ENCODE measurements at regions not wholly inside any gene's neighbourhood (a gene's known extent, or its start where the extent isn't known, plus 50 kb on each side); places are given as distances from the start of the nearest gene placed in this dataset.

DNA sequence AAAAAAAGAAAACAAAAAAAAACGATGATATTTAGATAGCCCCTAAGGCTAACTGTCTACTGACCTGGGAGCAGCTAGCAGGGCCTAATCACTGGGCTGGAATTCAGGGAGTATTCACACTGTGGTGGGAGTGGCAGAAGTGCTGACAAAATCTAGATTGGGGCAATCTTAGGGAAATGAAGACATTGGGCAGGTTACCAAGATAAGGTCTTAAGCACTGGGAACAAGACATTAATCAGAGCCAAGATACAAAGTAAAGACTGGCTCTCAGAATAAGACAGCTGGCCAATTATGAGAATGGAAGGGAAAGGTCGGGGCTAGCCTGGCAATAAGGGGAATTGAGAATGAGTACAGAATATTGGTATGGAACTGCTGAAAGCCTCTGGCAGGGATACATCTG lies 100.2 kb upstream of the GRIA3 start:
- no peak overlapping the region for H3K9ac ChIP-seq (ENCODE audit: low read depth, low read length, poor library complexity)
- H2AFZ ChIP-seq (ENCODE audit: low read length): no peak overlapping the region
- H4K8ac ChIP-seq (ENCODE audit: low read depth, low read length): no peak overlapping the region
- H3K4me1 ChIP-seq (ENCODE audit: control insufficient read depth in 2 of 2, insufficient read depth in 1 of 2, low read depth in 1 of 2, low read length in 2 of 2): no peaks in the 10 kb centered on the region
- no peak for DNase-seq (ENCODE audit: low spot score)
- H3K4me3 ChIP-seq (ENCODE audit: low read length in 2 of 2): no peak overlapping the region
- H2BK15ac ChIP-seq (ENCODE audit: low read length): no peak overlapping the region
- no peak overlapping the region for H4K91ac ChIP-seq (ENCODE audit: low read depth, low read length, poor library complexity)
- no peaks in the 10 kb centered on the region for H3K27me3 ChIP-seq (ENCODE audit: control insufficient read depth in 3 of 3, insufficient read depth in 3 of 3, low read depth in 1 of 3, low read length in 3 of 3)
- H3K9me3 ChIP-seq (replicated peaks in 1 of 2; ENCODE audit: control insufficient read depth in 2 of 2, insufficient read depth in 1 of 2, low read depth in 1 of 2, low read length in 2 of 2): no peaks in the 10 kb centered on the region
- H3K23ac ChIP-seq (ENCODE audit: low read depth, low read length, poor library complexity): no peak overlapping the region
- no peak overlapping the region for H3K27ac ChIP-seq (replicated peaks; ENCODE audit: low read length)
- H2AK5ac ChIP-seq (ENCODE audit: low read depth, low read length): no peak overlapping the region
- no peak overlapping the region for H2BK12ac ChIP-seq (ENCODE audit: low read length)
- H3K4me2 ChIP-seq (ENCODE audit: insufficient read depth, low read length, poor library complexity, severe bottlenecking): no peak overlapping the region
- no CpG with 5 or more reads among the region's 2 CpGs for WGBS, 2 donors (ENCODE audit: extremely low coverage in 2 of 2, insufficient read length in 2 of 2, insufficient replicate concordance in 1 of 2)
- no peaks in the 10 kb centered on the region for H3K79me1 ChIP-seq (ENCODE audit: low read depth, low read length)
- H3K36me3 ChIP-seq (replicated peaks in 1 of 2; ENCODE audit: control insufficient read depth in 2 of 2, insufficient read depth in 2 of 2, low read length in 2 of 2): no peaks in the 10 kb centered on the region
- H2BK5ac ChIP-seq (ENCODE audit: low read length): no peak overlapping the region
- H2BK120ac ChIP-seq (ENCODE audit: low read depth, low read length): no peak overlapping the region
- no peak overlapping the region for H3K14ac ChIP-seq (ENCODE audit: low read length)
- H3K4ac ChIP-seq (ENCODE audit: low read length): no peak overlapping the region
- no peak overlapping the region for H3K18ac ChIP-seq (ENCODE audit: low read length)

- H2BK15ac ChIP-seq (ENCODE audit: low read length): no peak overlapping the region
- no peaks in the 10 kb centered on the region for H3K79me1 ChIP-seq (ENCODE audit: low read depth, low read length)
- H3K27ac ChIP-seq (replicated peaks; ENCODE audit: low read length): no peak overlapping the region
- H4K91ac ChIP-seq (ENCODE audit: low read depth, low read length, poor library complexity): no peak overlapping the region
- no peak overlapping the region for H3K4me2 ChIP-seq (ENCODE audit: insufficient read depth, low read length, poor library complexity, severe bottlenecking)
- no peak overlapping the region for H3K4ac ChIP-seq (ENCODE audit: low read length)
- DNase-seq (ENCODE audit: low spot score): no peak
- no peak overlapping the region for H3K18ac ChIP-seq (ENCODE audit: low read length)
- no peak overlapping the region for H4K8ac ChIP-seq (ENCODE audit: low read depth, low read length)
- no peak overlapping the region for H2BK5ac ChIP-seq (ENCODE audit: low read length)
- H3K4me3 ChIP-seq (ENCODE audit: low read length in 2 of 2): no peak overlapping the region
- no peaks in the 10 kb centered on the region for H3K36me3 ChIP-seq (replicated peaks in 1 of 2; ENCODE audit: control insufficient read depth in 2 of 2, insufficient read depth in 2 of 2, low read length in 2 of 2)
- no peak overlapping the region for H2BK120ac ChIP-seq (ENCODE audit: low read depth, low read length)
- no peak overlapping the region for H2AFZ ChIP-seq (ENCODE audit: low read length)
- no peaks in the 10 kb centered on the region for H3K27me3 ChIP-seq (ENCODE audit: control insufficient read depth in 3 of 3, insufficient read depth in 3 of 3, low read depth in 1 of 3, low read length in 3 of 3)
- H2BK12ac ChIP-seq (ENCODE audit: low read length): no peak overlapping the region
- H2AK5ac ChIP-seq (ENCODE audit: low read depth, low read length): no peak overlapping the region
- H3K23ac ChIP-seq (ENCODE audit: low read depth, low read length, poor library complexity): no peak overlapping the region
- H3K9me3 ChIP-seq (replicated peaks in 1 of 2; ENCODE audit: control insufficient read depth in 2 of 2, insufficient read depth in 1 of 2, low read depth in 1 of 2, low read length in 2 of 2): no peaks in the 10 kb centered on the region
- no peak overlapping the region for H3K9ac ChIP-seq (ENCODE audit: low read depth, low read length, poor library complexity)
- H3K14ac ChIP-seq (ENCODE audit: low read length): no peak overlapping the region
- WGBS, 2 donors (ENCODE audit: extremely low coverage in 2 of 2, insufficient read length in 2 of 2, insufficient replicate concordance in 1 of 2): no CpG with 5 or more reads among the region's 2 CpGs
- no peaks in the 10 kb centered on the region for H3K4me1 ChIP-seq (ENCODE audit: control insufficient read depth in 2 of 2, insufficient read depth in 1 of 2, low read depth in 1 of 2, low read length in 2 of 2)
Observed at GRCh38 chrX:123084797-123085196, 99.3 kb upstream of the GRIA3 start.

DNA sequence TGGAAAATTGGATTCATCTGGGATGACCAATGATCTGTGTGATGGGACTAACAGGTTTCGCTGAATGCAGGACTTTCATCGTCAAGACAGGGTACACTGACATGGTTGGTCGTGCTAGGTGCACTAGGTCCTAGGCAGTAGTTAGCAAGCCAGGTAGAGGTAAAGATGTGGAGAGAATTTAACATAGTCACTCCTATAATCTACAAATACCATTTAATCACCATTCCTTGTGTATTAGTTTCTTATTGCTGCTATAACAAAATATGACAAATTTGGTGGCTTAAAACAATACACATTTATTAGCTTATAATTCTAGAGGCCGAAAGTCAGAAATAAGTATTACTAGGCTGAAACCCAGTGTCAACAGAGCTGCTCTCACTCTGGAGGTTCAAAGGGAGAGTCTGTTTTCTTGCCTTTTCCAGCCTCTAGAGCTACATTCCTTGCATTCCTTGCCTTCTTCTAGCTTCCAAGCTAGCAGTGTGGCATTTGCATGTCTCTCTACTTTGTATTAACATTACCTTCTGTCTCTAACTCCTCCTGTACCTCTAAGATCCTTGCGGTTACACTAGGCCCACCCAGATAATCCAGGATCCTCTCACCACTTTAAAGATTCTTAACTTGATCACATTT lies 98.7 kb upstream of the GRIA3 start:
- Histone ChIP-seq H3K23ac (ENCODE audit: low read depth, low read length, poor library complexity) (no peak overlapping the region), H3K27ac (replicated peaks; ENCODE audit: low read length) (no peak overlapping the region), H3K36me3 (replicated peaks in 1 of 2; ENCODE audit: control insufficient read depth in 2 of 2, insufficient read depth in 2 of 2, low read length in 2 of 2) (no peaks in the 10 kb centered on the region), H3K79me1 (ENCODE audit: low read depth, low read length) (no peaks in the 10 kb centered on the region), H3K4me2 (ENCODE audit: insufficient read depth, low read length, poor library complexity, severe bottlenecking) (no peak overlapping the region), H2BK120ac (ENCODE audit: low read depth, low read length) (no peak overlapping the region), H2AK5ac (ENCODE audit: low read depth, low read length) (no peak overlapping the region), H2BK5ac (ENCODE audit: low read length) (no peak overlapping the region), H3K27me3 (ENCODE audit: control insufficient read depth in 3 of 3, insufficient read depth in 3 of 3, low read depth in 1 of 3, low read length in 3 of 3) (no peaks in the 10 kb centered on the region), H2BK15ac (ENCODE audit: low read length) (no peak overlapping the region), H3K4me3 (ENCODE audit: low read length in 2 of 2) (no peak overlapping the region), H3K4ac (ENCODE audit: low read length) (no peak overlapping the region), H2AFZ (ENCODE audit: low read length) (no peak overlapping the region), H4K91ac (ENCODE audit: low read depth, low read length, poor library complexity) (no peak overlapping the region), H3K4me1 (ENCODE audit: control insufficient read depth in 2 of 2, insufficient read depth in 1 of 2, low read depth in 1 of 2, low read length in 2 of 2) (no peaks in the 10 kb centered on the region), H3K9me3 (replicated peaks in 1 of 2; ENCODE audit: control insufficient read depth in 2 of 2, insufficient read depth in 1 of 2, low read depth in 1 of 2, low read length in 2 of 2) (no peaks in the 10 kb centered on the region), H3K9ac (ENCODE audit: low read depth, low read length, poor library complexity) (no peak overlapping the region), H4K8ac (ENCODE audit: low read depth, low read length) (no peak overlapping the region), H3K14ac (ENCODE audit: low read length) (no peak overlapping the region), H2BK12ac (ENCODE audit: low read length) (no peak overlapping the region), H3K18ac (ENCODE audit: low read length) (no peak overlapping the region)
- no CpG with 5 or more reads among the region's 5 CpGs for WGBS, 2 donors (ENCODE audit: extremely low coverage in 2 of 2, insufficient read length in 2 of 2, insufficient replicate concordance in 1 of 2)
- no peak for DNase-seq (ENCODE audit: low spot score)

GRCh38 chrX:123086768-123087167 lies 97.3 kb upstream of the GRIA3 start:
- H4K8ac ChIP-seq (ENCODE audit: low read depth, low read length): no peak overlapping the region
- H3K27ac ChIP-seq (replicated peaks; ENCODE audit: low read length): no peak overlapping the region
- H2AK5ac ChIP-seq (ENCODE audit: low read depth, low read length): no peak overlapping the region
- no CpG with 5 or more reads among the region's 2 CpGs for WGBS, 2 donors (ENCODE audit: extremely low coverage in 2 of 2, insufficient read length in 2 of 2, insufficient replicate concordance in 1 of 2)
- no peaks in the 10 kb centered on the region for H3K4me1 ChIP-seq (ENCODE audit: control insufficient read depth in 2 of 2, insufficient read depth in 1 of 2, low read depth in 1 of 2, low read length in 2 of 2)
- H3K79me1 ChIP-seq (ENCODE audit: low read depth, low read length): no peaks in the 10 kb centered on the region
- H3K4ac ChIP-seq (ENCODE audit: low read length): no peak overlapping the region
- no peak overlapping the region for H2AFZ ChIP-seq (ENCODE audit: low read length)
- H3K9ac ChIP-seq (ENCODE audit: low read depth, low read length, poor library complexity): no peak overlapping the region
- H4K91ac ChIP-seq (ENCODE audit: low read depth, low read length, poor library complexity): no peak overlapping the region
- no peak overlapping the region for H2BK120ac ChIP-seq (ENCODE audit: low read depth, low read length)
- H3K4me3 ChIP-seq (ENCODE audit: low read length in 2 of 2): no peak overlapping the region
- H2BK5ac ChIP-seq (ENCODE audit: low read length): no peak overlapping the region
- H3K9me3 ChIP-seq (replicated peaks in 1 of 2; ENCODE audit: control insufficient read depth in 2 of 2, insufficient read depth in 1 of 2, low read depth in 1 of 2, low read length in 2 of 2): no peaks in the 10 kb centered on the region
- no peak overlapping the region for H2BK15ac ChIP-seq (ENCODE audit: low read length)
- H3K4me2 ChIP-seq (ENCODE audit: insufficient read depth, low read length, poor library complexity, severe bottlenecking): no peak overlapping the region
- DNase-seq (ENCODE audit: low spot score): no peak
- no peak overlapping the region for H2BK12ac ChIP-seq (ENCODE audit: low read length)
- H3K27me3 ChIP-seq (ENCODE audit: control insufficient read depth in 3 of 3, insufficient read depth in 3 of 3, low read depth in 1 of 3, low read length in 3 of 3): no peaks in the 10 kb centered on the region
- H3K36me3 ChIP-seq (replicated peaks in 1 of 2; ENCODE audit: control insufficient read depth in 2 of 2, insufficient read depth in 2 of 2, low read length in 2 of 2): no peaks in the 10 kb centered on the region
- H3K14ac ChIP-seq (ENCODE audit: low read length): no peak overlapping the region
- no peak overlapping the region for H3K18ac ChIP-seq (ENCODE audit: low read length)
- no peak overlapping the region for H3K23ac ChIP-seq (ENCODE audit: low read depth, low read length, poor library complexity)
